ENCODE measurements at regions not wholly inside any gene's neighbourhood (a gene's known extent, or its start where the extent isn't known, plus 50 kb on each side); places are given as distances from the start of the nearest gene placed in this dataset.
A peak's percentile ranks its signal among the peaks of the same experiment; 100 is the strongest.

DNA sequence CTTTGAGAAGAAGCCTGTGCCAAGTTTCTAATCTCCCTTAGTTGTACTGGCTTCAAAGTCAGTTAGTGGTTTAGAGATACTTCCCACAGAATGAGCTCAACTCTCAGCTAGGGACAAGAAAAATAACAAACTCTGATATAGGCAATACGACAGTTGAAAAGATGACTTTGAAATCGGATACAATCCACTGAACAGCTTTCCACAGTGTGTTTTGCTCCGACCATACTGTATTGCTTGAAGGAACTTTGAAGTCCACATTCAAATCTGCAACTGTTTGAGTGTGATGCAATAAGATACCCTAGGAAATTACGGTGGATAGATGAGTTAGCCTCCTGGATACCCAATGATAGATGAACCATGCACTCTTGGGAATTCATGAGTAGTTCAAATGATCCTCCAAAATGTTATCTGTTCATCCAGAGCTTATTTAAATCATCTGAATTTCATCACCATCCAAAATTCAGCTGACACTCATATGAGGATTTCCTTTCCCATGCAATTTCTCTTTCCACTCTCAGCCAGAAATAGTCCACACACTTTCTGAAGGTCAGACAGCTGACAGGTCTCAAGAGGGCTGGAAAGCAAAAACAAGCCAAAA is 443.8 kb downstream of the HAO1 start:
- H3K9me3 ChIP-seq (ENCODE audit: control insufficient read depth, low read depth, low read length) = no peaks in the 10 kb centered on the region
- H3K79me2 ChIP-seq (ENCODE audit: control insufficient read depth, insufficient read depth, low read length) = no peaks in the 10 kb centered on the region
- no peaks in the 10 kb centered on the region for H3K36me3 ChIP-seq (ENCODE audit: control insufficient read depth in 2 of 2, extremely low read depth in 1 of 2, insufficient read depth in 2 of 2, low read length in 2 of 2)
- H3K9me1 ChIP-seq (ENCODE audit: control insufficient read depth, extremely low read depth, insufficient read depth, low read length) = no peaks in the 10 kb centered on the region
- H3K4me3 ChIP-seq (ENCODE audit: control insufficient read depth in 2 of 3, extremely low read depth in 1 of 3, insufficient read depth in 2 of 3, low read depth in 1 of 3, low read length in 3 of 3) = no peak overlapping the region
- no peak overlapping the region for H3K9ac ChIP-seq (ENCODE audit: control insufficient read depth, extremely low read depth, insufficient read depth, low read length)
- no peak for DNase-seq (ENCODE audit: low read depth, low spot score)
- H2AFZ ChIP-seq (ENCODE audit: control insufficient read depth, low read length) = no peak overlapping the region
- no peaks in the 10 kb centered on the region for H4K20me1 ChIP-seq (ENCODE audit: control insufficient read depth, extremely low read depth, insufficient read depth, low read length)
- no peak for TF ChIP-seq EZH2 (IDR thresholded peaks at IDR 0.05; ENCODE audit: low read length)
- TF ChIP-seq, protein P1, sequence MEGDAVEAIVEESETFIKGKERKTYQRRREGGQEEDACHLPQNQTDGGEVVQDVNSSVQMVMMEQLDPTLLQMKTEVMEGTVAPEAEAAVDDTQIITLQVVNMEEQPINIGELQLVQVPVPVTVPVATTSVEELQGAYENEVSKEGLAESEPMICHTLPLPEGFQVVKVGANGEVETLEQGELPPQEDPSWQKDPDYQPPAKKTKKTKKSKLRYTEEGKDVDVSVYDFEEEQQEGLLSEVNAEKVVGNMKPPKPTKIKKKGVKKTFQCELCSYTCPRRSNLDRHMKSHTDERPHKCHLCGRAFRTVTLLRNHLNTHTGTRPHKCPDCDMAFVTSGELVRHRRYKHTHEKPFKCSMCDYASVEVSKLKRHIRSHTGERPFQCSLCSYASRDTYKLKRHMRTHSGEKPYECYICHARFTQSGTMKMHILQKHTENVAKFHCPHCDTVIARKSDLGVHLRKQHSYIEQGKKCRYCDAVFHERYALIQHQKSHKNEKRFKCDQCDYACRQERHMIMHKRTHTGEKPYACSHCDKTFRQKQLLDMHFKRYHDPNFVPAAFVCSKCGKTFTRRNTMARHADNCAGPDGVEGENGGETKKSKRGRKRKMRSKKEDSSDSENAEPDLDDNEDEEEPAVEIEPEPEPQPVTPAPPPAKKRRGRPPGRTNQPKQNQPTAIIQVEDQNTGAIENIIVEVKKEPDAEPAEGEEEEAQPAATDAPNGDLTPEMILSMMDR (optimal IDR thresholded peaks at IDR 0.05 in 1 of 3, IDR thresholded peaks at IDR 0.05 in 1 of 3, conservative IDR thresholded peaks at IDR 0.05 in 1 of 3; ENCODE audit: extremely low read depth in 1 of 3, insufficient read depth in 2 of 3, low read length in 3 of 3) = no peak
- FAIRE-seq = peak; percentile 62
- H3K4me1 ChIP-seq (ENCODE audit: control insufficient read depth, extremely low read depth, insufficient read depth, low read length) = peaks cover 28% of the 10 kb centered on the region
- dilution Hi-C loops (cut with MboI; ENCODE audit: extremely low pct_ligation_motif_present, low sequenced_read_pairs) = no loop called here
- no peaks in the 10 kb centered on the region for H3K27me3 ChIP-seq (ENCODE audit: control insufficient read depth, extremely low read depth, insufficient read depth, low read length)
- H3K27ac ChIP-seq (ENCODE audit: control insufficient read depth, insufficient read depth, low read length) = no peak overlapping the region
- H3K4me2 ChIP-seq (ENCODE audit: control insufficient read depth, extremely low read depth, insufficient read depth, low read depth, low read length) = no peak overlapping the region

DNA sequence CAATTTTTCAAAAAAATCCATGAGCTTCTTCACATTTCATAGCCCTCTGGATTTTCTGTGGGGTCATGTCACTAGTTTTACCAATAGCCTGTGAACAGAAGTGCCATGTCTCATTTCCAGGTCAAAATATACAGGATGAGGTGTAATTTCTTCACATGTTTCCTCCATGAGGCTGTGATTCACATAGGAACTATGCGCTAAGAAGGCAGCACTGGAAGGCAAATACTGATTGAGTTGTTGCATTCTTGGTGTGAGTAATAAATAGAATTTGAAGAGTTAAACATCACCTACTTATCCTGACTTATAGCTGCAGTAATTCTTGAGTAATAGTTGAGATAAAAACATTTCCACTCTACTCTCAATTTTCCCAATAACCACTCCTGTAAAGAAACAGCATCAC is 442.3 kb downstream of the HAO1 start:
- peak overlapping the region; percentile 80 for H3K27ac ChIP-seq (ENCODE audit: control insufficient read depth, insufficient read depth, low read length)
- FAIRE-seq = peak; percentile 85
- H2AFZ ChIP-seq (ENCODE audit: control insufficient read depth, low read length) = no peak overlapping the region
- TF ChIP-seq, protein P1 (optimal IDR thresholded peaks at IDR 0.05 in 1 of 3, IDR thresholded peaks at IDR 0.05 in 1 of 3, conservative IDR thresholded peaks at IDR 0.05 in 1 of 3; ENCODE audit: extremely low read depth in 1 of 3, insufficient read depth in 2 of 3, low read length in 3 of 3) = no peak
- TF ChIP-seq EZH2 (IDR thresholded peaks at IDR 0.05; ENCODE audit: low read length) = no peak
- no peaks in the 10 kb centered on the region for H3K9me3 ChIP-seq (ENCODE audit: control insufficient read depth, low read depth, low read length)
- no peaks in the 10 kb centered on the region for H4K20me1 ChIP-seq (ENCODE audit: control insufficient read depth, extremely low read depth, insufficient read depth, low read length)
- H3K9ac ChIP-seq (ENCODE audit: control insufficient read depth, extremely low read depth, insufficient read depth, low read length) = no peak overlapping the region
- no peaks in the 10 kb centered on the region for H3K9me1 ChIP-seq (ENCODE audit: control insufficient read depth, extremely low read depth, insufficient read depth, low read length)
- no peaks in the 10 kb centered on the region for H3K27me3 ChIP-seq (ENCODE audit: control insufficient read depth, extremely low read depth, insufficient read depth, low read length)
- no peaks in the 10 kb centered on the region for H3K79me2 ChIP-seq (ENCODE audit: control insufficient read depth, insufficient read depth, low read length)
- peak overlapping the region; percentile 32 for H3K4me2 ChIP-seq (ENCODE audit: control insufficient read depth, extremely low read depth, insufficient read depth, low read depth, low read length)
- H3K4me3 ChIP-seq (ENCODE audit: control insufficient read depth in 2 of 3, extremely low read depth in 1 of 3, insufficient read depth in 2 of 3, low read depth in 1 of 3, low read length in 3 of 3) = no peak overlapping the region
- DNase-seq (ENCODE audit: low read depth, low spot score) = peak; percentile 78
- H3K4me1 ChIP-seq (ENCODE audit: control insufficient read depth, extremely low read depth, insufficient read depth, low read length) = peaks cover 28% of the 10 kb centered on the region
- H3K36me3 ChIP-seq (ENCODE audit: control insufficient read depth in 2 of 2, extremely low read depth in 1 of 2, insufficient read depth in 2 of 2, low read length in 2 of 2) = no peaks in the 10 kb centered on the region
- dilution Hi-C loops (cut with MboI; ENCODE audit: extremely low pct_ligation_motif_present, low sequenced_read_pairs) = no loop called here

Data from keratinocyte (primary cell).